ENCODE measurements at regions not wholly inside any gene's neighbourhood (a gene's known extent, or its start where the extent isn't known, plus 50 kb on each side); places are given as distances from the start of the nearest gene placed in this dataset.

- CTCF ChIA-PET, result no interaction called here
- Mint-ChIP-seq H3K9me3 (no peaks in the 10 kb centered on the region), H3K4me3 (no peak overlapping the region), H3K36me3 (ENCODE audit: low read depth) (no peaks in the 10 kb centered on the region), H3K27me3 (peaks cover 21% of the 10 kb centered on the region), H3K27ac (no peak overlapping the region), H3K4me1 (ENCODE audit: low read depth) (no peaks in the 10 kb centered on the region)
- no peaks in the 10 kb centered on the region for H3K36me3 ChIP-seq (ENCODE audit: insufficient read depth, low read length)
- H3K27ac ChIP-seq (ENCODE audit: low read depth in 1 of 2, low read length in 2 of 2), result no peak overlapping the region
- H3K9me3 ChIP-seq (ENCODE audit: control insufficient read depth in 1 of 2, insufficient read depth in 1 of 2, low read length in 2 of 2), result no peaks in the 10 kb centered on the region
- peaks cover 0 to 4% of the 10 kb centered on the region in 2 experiments for H3K27me3 ChIP-seq (ENCODE audit: control insufficient read depth in 1 of 2, insufficient read depth in 2 of 2, low read length in 2 of 2)
- POLR2A ChIA-PET, result no interaction called here
- no peak overlapping the region for H3K4me3 ChIP-seq (ENCODE audit: low read length)
- no peak for TF ChIP-seq CTCF (IDR thresholded peaks at IDR 0.05)
- ATAC-seq (ENCODE audit: poor library complexity) (no peak), DNase-seq (no peak)
- no peaks in the 10 kb centered on the region for H3K4me1 ChIP-seq (ENCODE audit: insufficient read depth, low read length)
- intact Hi-C loops (cut with DNase I, micrococcal nuclease), result no loop called here
These were observed 110.6 kb upstream of the TEX51 start for GRCh38 chr2:126788113-126788512.

DNA sequence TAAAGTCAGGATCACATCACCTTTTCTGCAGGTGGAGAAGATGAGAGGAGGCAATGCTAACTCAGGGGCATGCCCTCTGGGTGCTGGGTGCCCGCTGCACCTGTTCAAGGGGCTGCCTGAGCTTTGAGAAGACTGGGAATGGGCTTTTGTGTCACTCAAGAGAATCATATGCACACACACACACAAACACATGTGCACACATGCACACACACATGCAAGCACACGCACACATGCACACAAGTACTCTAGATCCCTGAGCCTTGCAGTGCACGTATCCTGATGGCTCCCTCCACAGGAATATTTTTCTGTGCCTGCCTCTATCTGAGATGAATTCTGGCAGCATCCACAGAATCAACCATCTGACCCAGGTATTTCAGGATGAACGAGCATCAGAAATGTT, 110.0 kb upstream of the TEX51 start:
- DNase-seq (no peak), ATAC-seq (ENCODE audit: poor library complexity) (no peak)
- H3K27ac Mint-ChIP-seq, result no peak overlapping the region
- Histone ChIP-seq H3K4me3 (ENCODE audit: low read length) (no peak overlapping the region), H3K27me3 (ENCODE audit: control insufficient read depth in 1 of 2, insufficient read depth in 2 of 2, low read length in 2 of 2) (peaks cover 0 to 7% of the 10 kb centered on the region in 2 experiments), H3K4me1 (ENCODE audit: insufficient read depth, low read length) (no peaks in the 10 kb centered on the region), H3K9me3 (ENCODE audit: control insufficient read depth in 1 of 2, insufficient read depth in 1 of 2, low read length in 2 of 2) (no peaks in the 10 kb centered on the region), H3K27ac (ENCODE audit: low read depth in 1 of 2, low read length in 2 of 2) (no peak overlapping the region), H3K36me3 (ENCODE audit: insufficient read depth, low read length) (no peaks in the 10 kb centered on the region)
- POLR2A ChIA-PET, result no interaction called here
- H3K36me3 Mint-ChIP-seq (ENCODE audit: low read depth), result no peaks in the 10 kb centered on the region
- no peak for TF ChIP-seq CTCF (IDR thresholded peaks at IDR 0.05)
- CTCF ChIA-PET, result no interaction called here
- H3K9me3 Mint-ChIP-seq, result no peaks in the 10 kb centered on the region
- intact Hi-C loops (cut with DNase I, micrococcal nuclease), result no loop called here
- H3K27me3 Mint-ChIP-seq, result peaks cover 27% of the 10 kb centered on the region
- no peak overlapping the region for H3K4me3 Mint-ChIP-seq
- H3K4me1 Mint-ChIP-seq (ENCODE audit: low read depth), result no peaks in the 10 kb centered on the region

DNA sequence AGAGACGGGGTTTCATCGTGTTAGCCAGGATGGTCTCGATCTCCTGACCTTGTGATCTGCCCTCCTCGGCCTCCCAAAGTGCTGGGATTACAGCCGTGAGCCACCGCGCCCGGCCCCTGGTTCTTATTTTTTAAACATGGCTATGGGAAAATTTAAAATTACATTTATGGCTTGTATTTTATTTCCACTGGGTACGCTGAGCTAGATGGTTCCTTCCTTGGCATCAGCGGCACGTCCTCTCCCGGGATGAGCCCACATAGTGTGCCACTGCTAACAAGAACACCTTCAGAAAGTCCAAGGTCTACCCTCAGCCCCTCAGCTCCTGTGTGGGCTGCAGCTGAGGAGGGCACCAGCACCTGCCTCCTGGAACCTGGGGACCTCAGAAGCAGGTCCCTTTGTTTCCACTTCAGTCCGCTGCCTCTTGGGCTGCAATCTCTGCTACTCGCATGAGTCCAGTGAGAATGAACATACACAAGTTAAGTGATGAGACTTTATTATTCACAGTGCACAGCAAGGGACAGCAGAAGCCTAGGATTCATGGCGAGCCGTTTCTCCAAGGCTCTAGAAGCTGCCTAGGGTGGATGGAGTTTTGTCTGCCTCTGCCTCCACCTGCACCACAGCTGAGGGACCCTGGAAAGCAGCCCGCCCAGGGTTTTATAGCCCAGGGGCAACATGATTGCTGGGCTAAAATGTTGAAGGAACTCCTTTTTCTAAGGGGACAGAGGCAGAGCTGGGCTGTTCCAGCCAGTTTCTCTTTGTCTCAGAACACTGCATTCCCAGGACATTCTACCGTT, 107.5 kb upstream of the TEX51 start:
- Mint-ChIP-seq H3K4me3 (no peak overlapping the region), H3K4me1 (ENCODE audit: low read depth) (no peaks in the 10 kb centered on the region), H3K36me3 (ENCODE audit: low read depth) (no peaks in the 10 kb centered on the region), H3K27ac (no peak overlapping the region), H3K27me3 (peaks cover 44% of the 10 kb centered on the region), H3K9me3 (no peaks in the 10 kb centered on the region)
- Histone ChIP-seq H3K27me3 (ENCODE audit: control insufficient read depth in 1 of 2, insufficient read depth in 2 of 2, low read length in 2 of 2) (peaks cover 0 to 11% of the 10 kb centered on the region in 2 experiments), H3K9me3 (ENCODE audit: control insufficient read depth in 1 of 2, insufficient read depth in 1 of 2, low read length in 2 of 2) (no peaks in the 10 kb centered on the region), H3K4me1 (ENCODE audit: insufficient read depth, low read length) (no peaks in the 10 kb centered on the region), H3K27ac (ENCODE audit: low read depth in 1 of 2, low read length in 2 of 2) (no peak overlapping the region), H3K4me3 (ENCODE audit: low read length) (no peak overlapping the region), H3K36me3 (ENCODE audit: insufficient read depth, low read length) (no peaks in the 10 kb centered on the region)
- no peak for DNase-seq
- intact Hi-C loops (cut with DNase I, micrococcal nuclease), result no loop called here
- CTCF ChIA-PET, result no interaction called here
- TF ChIP-seq CTCF (IDR thresholded peaks at IDR 0.05), result no peak
- no peak for ATAC-seq (ENCODE audit: poor library complexity)
- POLR2A ChIA-PET, result no interaction called here
